ENCODE measurements at regions not wholly inside any gene's neighbourhood (a gene's known extent, or its start where the extent isn't known, plus 50 kb on each side); places are given as distances from the start of the nearest gene placed in this dataset.

DNA sequence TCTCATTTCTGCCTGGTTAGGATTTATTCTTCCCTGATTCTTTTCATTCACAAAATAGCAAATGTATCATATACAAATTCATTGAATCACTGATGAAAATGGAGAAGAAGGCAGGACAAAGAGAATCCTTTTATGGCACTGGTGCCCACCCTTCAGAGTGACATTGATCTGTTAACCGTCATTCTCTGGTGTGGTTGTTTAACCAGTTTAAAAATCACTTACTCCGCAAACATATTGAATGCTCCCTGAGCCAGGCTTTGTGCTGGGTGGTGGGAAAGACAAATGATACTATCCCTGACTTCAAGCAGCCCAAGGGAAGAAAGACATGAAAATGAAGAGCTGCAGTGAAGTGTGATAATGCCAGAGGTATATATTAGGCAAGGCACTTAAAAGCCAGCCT, 187.5 kb upstream of the SLC38A2 start:
- Histone ChIP-seq H3K4me1 (ENCODE audit: control insufficient read depth, insufficient read depth, low read length) (peaks cover 3% of the 10 kb centered on the region), H3K36me3 (ENCODE audit: control insufficient read depth, insufficient read depth, low read length) (no peaks in the 10 kb centered on the region), H3K9me3 (replicated peaks; ENCODE audit: control insufficient read depth, low read depth, low read length) (peaks cover 3% of the 10 kb centered on the region), H3K4me3 (ENCODE audit: low read length) (no peak overlapping the region), H3K27me3 (ENCODE audit: control insufficient read depth, insufficient read depth, low read length) (no peaks in the 10 kb centered on the region), H3K27ac (ENCODE audit: low read length) (no peak overlapping the region)
- WGBS (ENCODE audit: insufficient coverage), result no CpG with 5 or more reads among the region's 2 CpGs
- DNase-seq, result no peak

DNA sequence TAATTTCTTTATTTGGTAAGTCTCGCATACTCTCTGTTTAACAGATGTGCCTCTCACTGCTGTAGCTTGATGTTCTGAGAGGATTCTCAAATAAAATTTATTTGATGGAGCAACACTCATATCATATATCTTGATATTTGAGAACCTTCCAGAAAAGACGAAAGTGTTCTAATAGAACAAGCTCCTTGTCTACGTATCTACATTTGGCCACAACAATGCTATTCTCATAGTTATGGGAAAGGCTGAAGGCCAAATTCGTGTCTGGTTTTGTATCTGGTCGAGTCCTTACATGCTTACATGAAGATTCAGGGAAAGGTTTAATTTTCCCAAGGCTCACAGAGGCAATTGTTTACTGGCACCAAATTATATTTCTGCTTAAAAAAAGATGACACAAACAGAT, 186.7 kb upstream of the SLC38A2 start:
- H3K4me1 ChIP-seq (ENCODE audit: control insufficient read depth, insufficient read depth, low read length), result peaks cover 6% of the 10 kb centered on the region
- H3K4me3 ChIP-seq (ENCODE audit: low read length), result no peak overlapping the region
- H3K27ac ChIP-seq (ENCODE audit: low read length), result no peak overlapping the region
- H3K27me3 ChIP-seq (ENCODE audit: control insufficient read depth, insufficient read depth, low read length), result no peaks in the 10 kb centered on the region
- DNase-seq, result peak; percentile 91
- no peaks in the 10 kb centered on the region for H3K9me3 ChIP-seq (replicated peaks; ENCODE audit: control insufficient read depth, low read depth, low read length)
- H3K36me3 ChIP-seq (ENCODE audit: control insufficient read depth, insufficient read depth, low read length), result no peaks in the 10 kb centered on the region
- WGBS (ENCODE audit: insufficient coverage), result no CpG with 5 or more reads among the region's 5 CpGs

DNA sequence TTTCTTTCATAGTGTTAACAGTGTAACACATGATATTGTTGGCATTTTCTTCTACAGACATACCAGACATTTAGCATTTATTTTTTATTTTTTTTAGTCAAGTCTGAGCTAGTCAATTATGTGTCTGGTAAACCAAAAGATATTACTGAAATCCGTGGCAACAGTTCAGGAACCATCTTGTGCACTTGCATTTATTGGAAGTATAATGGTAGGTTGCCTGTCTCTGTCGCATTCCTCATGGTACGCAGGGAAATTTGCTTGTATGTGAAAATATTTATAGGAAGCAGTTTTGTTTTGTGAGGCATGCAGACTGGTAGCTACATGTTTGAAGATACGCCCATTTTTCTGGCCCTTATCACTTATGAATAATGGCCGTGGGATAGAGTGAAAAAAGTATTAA, 186.1 kb upstream of the SLC38A2 start:
- H3K9me3 ChIP-seq (replicated peaks; ENCODE audit: control insufficient read depth, low read depth, low read length), result no peaks in the 10 kb centered on the region
- peaks cover 6% of the 10 kb centered on the region for H3K4me1 ChIP-seq (ENCODE audit: control insufficient read depth, insufficient read depth, low read length)
- no peak overlapping the region for H3K27ac ChIP-seq (ENCODE audit: low read length)
- peak; percentile 65 for DNase-seq
- no peaks in the 10 kb centered on the region for H3K36me3 ChIP-seq (ENCODE audit: control insufficient read depth, insufficient read depth, low read length)
- no peaks in the 10 kb centered on the region for H3K27me3 ChIP-seq (ENCODE audit: control insufficient read depth, insufficient read depth, low read length)
- H3K4me3 ChIP-seq (ENCODE audit: low read length), result no peak overlapping the region
- 50% methylated on average over 1 of the region's 5 CpGs for WGBS (ENCODE audit: insufficient coverage)

DNA sequence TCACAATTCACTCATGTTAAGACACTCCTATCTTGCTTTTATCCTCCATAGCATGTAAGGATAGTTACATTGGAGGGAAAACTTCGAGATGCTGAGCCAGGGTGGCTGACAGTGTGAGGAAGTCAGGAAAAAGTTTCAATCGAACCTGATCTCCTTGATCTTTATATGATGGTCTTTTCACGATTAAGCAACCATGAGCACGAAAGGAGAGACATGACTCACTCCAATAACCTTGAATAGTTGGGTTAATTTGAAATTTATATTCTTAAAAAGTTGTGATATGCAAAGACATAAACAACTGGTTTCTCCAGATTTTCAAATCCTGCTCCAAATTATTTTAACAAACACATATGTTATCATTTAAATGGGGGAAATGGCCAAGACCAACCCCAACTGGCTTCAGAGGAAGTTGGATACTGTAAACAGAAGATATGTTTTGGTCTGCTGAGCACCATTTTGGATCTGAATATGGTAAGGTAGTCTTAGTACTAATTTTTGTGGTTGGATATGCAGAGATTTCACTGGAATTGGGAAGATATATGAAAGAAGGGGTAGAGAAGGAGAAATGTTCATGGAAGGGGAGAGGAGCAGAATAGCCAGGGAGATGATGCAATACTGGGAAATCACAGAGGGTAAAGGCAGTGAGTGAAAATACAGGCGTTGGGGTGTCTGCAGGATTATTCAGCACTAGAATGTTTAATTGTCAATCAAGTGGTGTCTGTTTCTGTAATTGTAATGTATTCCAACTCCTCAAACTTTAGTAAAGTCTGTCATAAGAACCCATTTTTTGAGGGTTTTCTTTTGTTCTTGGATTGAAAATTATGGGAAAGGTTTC, 185.2 kb upstream of the SLC38A2 start:
- WGBS (ENCODE audit: insufficient coverage), result no CpG with 5 or more reads among the region's 5 CpGs
- H3K36me3 ChIP-seq (ENCODE audit: control insufficient read depth, insufficient read depth, low read length), result no peaks in the 10 kb centered on the region
- no peaks in the 10 kb centered on the region for H3K27me3 ChIP-seq (ENCODE audit: control insufficient read depth, insufficient read depth, low read length)
- no peaks in the 10 kb centered on the region for H3K9me3 ChIP-seq (replicated peaks; ENCODE audit: control insufficient read depth, low read depth, low read length)
- no peak overlapping the region for H3K27ac ChIP-seq (ENCODE audit: low read length)
- H3K4me1 ChIP-seq (ENCODE audit: control insufficient read depth, insufficient read depth, low read length), result peaks cover 8% of the 10 kb centered on the region
- no peak for DNase-seq
- H3K4me3 ChIP-seq (ENCODE audit: low read length), result no peak overlapping the region

DNA sequence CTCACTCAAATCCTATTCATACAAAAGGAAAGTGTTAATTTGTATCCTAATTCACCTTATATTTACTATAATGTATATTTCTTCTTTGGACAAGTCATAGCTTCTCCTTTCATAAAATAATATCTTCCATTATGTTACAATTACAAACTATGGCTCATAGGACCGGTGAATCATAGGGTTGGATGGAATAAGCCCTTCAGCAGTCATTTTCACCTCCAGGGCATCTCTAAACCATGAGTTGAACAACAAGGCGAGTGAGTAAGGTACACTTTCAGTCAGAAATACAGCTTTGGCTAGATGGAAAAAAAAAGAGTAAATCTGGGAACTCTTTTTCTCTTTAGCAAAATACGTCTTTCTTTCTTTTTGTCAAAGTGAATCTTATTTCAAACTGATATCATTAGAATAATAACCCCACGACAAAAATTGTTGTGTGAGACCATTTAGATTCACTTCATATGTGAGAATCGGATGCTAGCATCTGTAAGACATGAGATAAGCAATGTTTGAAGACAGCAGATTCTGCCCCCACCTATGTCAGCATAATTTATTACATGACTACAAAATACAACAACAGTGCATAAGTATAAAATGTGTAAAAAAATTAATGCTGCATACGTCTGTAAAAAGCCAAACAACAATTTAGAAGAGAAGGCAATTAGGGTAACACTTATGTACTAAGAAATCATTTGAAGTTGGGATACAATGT, 184.4 kb upstream of the SLC38A2 start:
- Histone ChIP-seq H3K36me3 (ENCODE audit: control insufficient read depth, insufficient read depth, low read length) (no peaks in the 10 kb centered on the region), H3K9me3 (replicated peaks; ENCODE audit: control insufficient read depth, low read depth, low read length) (no peaks in the 10 kb centered on the region), H3K27me3 (ENCODE audit: control insufficient read depth, insufficient read depth, low read length) (no peaks in the 10 kb centered on the region), H3K4me1 (ENCODE audit: control insufficient read depth, insufficient read depth, low read length) (peaks cover 8% of the 10 kb centered on the region), H3K4me3 (ENCODE audit: low read length) (no peak overlapping the region), H3K27ac (ENCODE audit: low read length) (no peak overlapping the region)
- no peak for DNase-seq
- WGBS (ENCODE audit: insufficient coverage), result no CpG with 5 or more reads among the region's 6 CpGs

DNA sequence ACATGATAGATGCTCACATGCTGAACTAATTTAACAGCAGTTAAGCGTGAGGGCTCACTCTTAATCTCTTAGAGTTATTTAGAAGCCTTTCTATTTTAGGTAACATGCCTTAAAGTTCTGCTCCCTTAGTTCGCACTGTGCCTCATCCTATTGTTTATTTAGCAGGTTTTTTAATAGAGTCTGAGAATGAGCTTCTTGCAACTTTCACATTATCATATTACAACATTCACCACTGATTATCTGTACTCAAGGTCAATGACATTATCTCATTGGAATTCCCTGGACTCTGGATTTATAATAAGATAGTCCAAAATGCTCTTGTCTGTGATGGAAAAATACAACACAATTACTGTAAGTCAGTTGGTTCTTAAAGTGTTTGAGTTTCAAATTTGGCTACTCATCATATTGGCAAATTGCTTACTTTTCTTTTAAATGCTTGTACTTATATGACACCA, 183.6 kb upstream of the SLC38A2 start:
- no CpG with 5 or more reads among the region's 2 CpGs for WGBS (ENCODE audit: insufficient coverage)
- Histone ChIP-seq H3K36me3 (ENCODE audit: control insufficient read depth, insufficient read depth, low read length) (no peaks in the 10 kb centered on the region), H3K9me3 (replicated peaks; ENCODE audit: control insufficient read depth, low read depth, low read length) (no peaks in the 10 kb centered on the region), H3K27me3 (ENCODE audit: control insufficient read depth, insufficient read depth, low read length) (no peaks in the 10 kb centered on the region), H3K4me1 (ENCODE audit: control insufficient read depth, insufficient read depth, low read length) (peaks cover 8% of the 10 kb centered on the region), H3K27ac (ENCODE audit: low read length) (peak overlapping the region; percentile 49), H3K4me3 (ENCODE audit: low read length) (no peak overlapping the region)
- DNase-seq, result peak; percentile 83

DNA sequence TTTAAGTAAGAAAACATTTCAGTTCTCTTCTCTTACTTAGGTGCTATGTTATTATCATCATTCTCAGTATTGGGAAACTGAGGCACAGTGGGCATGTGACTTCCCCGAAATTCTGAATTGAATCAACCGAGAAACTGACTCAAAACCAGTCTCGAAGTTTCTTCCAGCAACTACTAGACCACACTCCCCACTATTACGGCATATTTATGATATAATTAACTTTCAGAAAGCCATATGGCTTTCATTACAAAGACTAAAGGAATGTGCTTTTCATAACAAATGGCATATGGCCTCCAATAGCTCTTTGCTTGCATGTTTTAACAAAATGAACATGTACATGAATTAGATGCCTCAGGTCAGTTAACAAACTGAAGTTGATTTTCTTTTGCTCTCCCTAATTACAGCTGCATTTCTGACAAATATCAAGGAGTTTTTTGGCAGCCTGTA, 182.9 kb upstream of the SLC38A2 start:
- peak; percentile 76 for DNase-seq
- H3K27ac ChIP-seq (ENCODE audit: low read length), result peak overlapping the region; percentile 49
- no CpG with 5 or more reads among the region's 4 CpGs for WGBS (ENCODE audit: insufficient coverage)
- no peaks in the 10 kb centered on the region for H3K36me3 ChIP-seq (ENCODE audit: control insufficient read depth, insufficient read depth, low read length)
- peaks cover 8% of the 10 kb centered on the region for H3K4me1 ChIP-seq (ENCODE audit: control insufficient read depth, insufficient read depth, low read length)
- no peaks in the 10 kb centered on the region for H3K9me3 ChIP-seq (replicated peaks; ENCODE audit: control insufficient read depth, low read depth, low read length)
- H3K27me3 ChIP-seq (ENCODE audit: control insufficient read depth, insufficient read depth, low read length), result no peaks in the 10 kb centered on the region
- no peak overlapping the region for H3K4me3 ChIP-seq (ENCODE audit: low read length)

DNA sequence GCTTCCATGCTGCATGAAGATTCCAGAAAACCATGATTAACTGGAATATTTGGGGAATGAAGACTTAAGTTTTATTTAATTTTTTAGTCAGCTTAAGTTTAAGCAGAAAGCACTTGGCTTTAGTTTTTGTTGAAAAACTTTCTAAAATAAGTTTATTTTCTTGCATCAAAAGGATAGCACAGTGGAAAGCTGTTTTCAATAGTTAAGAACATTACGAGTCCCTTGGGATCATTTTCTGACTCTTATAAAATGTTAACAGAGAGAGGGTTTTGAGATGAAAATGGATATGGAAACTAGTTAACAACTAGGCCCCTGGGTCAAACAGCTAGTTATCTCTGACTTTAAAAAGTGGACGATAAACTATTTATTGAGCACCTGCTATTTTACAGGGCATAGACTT, 181.9 kb upstream of the SLC38A2 start:
- H3K27ac ChIP-seq (ENCODE audit: low read length), result no peak overlapping the region
- WGBS (ENCODE audit: insufficient coverage), result no CpG with 5 or more reads among the region's 2 CpGs

DNA sequence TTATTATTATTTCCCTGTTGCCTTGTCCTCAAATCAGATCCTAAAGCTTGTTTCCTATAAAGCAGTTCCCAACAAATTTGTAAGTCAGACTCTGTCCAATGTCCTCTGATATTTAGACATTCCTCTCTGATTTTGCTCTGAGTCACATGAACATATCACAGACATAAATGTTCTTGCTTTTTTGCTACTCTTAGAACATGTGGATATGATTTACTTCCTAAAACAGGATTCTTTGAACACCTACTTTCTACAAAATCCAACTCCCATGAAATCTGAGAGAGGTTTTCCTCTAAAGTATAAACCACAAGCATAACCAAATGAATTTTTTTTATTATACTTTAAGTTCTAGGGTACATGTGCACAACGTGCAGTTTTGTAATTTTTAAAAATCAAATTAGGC, 181.3 kb upstream of the SLC38A2 start:
- H3K4me3 ChIP-seq (ENCODE audit: low read length), result no peak overlapping the region
- H3K27ac ChIP-seq (ENCODE audit: low read length), result no peak overlapping the region
- peaks cover 8% of the 10 kb centered on the region for H3K4me1 ChIP-seq (ENCODE audit: control insufficient read depth, insufficient read depth, low read length)
- H3K9me3 ChIP-seq (replicated peaks; ENCODE audit: control insufficient read depth, low read depth, low read length), result no peaks in the 10 kb centered on the region
- no CpG with 5 or more reads among the region's 1 CpG for WGBS (ENCODE audit: insufficient coverage)
- DNase-seq, result peak; percentile 63
- no peaks in the 10 kb centered on the region for H3K36me3 ChIP-seq (ENCODE audit: control insufficient read depth, insufficient read depth, low read length)
- no peaks in the 10 kb centered on the region for H3K27me3 ChIP-seq (ENCODE audit: control insufficient read depth, insufficient read depth, low read length)

More for the DNA sequence above, 181.9 kb upstream of the SLC38A2 start:
- DNase-seq, result peak; percentile 77
- Histone ChIP-seq H3K36me3 (ENCODE audit: control insufficient read depth, insufficient read depth, low read length) (no peaks in the 10 kb centered on the region), H3K27me3 (ENCODE audit: control insufficient read depth, insufficient read depth, low read length) (no peaks in the 10 kb centered on the region), H3K4me3 (ENCODE audit: low read length) (no peak overlapping the region), H3K4me1 (ENCODE audit: control insufficient read depth, insufficient read depth, low read length) (peaks cover 8% of the 10 kb centered on the region), H3K9me3 (replicated peaks; ENCODE audit: control insufficient read depth, low read depth, low read length) (no peaks in the 10 kb centered on the region)

DNA sequence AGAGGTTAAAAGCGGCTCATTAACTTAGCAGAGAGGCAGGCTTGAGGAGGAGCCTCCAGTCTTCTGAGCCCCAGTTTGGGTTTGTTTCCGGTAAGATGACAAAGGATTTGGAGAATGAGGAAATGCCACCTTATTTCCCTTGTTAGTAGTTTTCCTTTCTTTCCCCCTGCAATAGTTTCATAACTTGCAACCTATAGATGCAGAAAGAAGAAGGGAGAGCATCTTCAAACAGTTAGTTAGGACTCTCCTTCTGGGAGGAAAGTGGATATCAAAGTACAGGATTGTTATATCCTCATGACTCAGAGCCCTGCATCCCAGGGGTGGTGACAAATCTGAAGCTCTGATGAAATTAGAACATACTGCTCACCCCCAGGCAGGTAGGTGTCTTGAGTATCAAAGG, 180.7 kb upstream of the SLC38A2 start:
- no peak overlapping the region for H3K27ac ChIP-seq (ENCODE audit: low read length)
- peaks cover 8% of the 10 kb centered on the region for H3K4me1 ChIP-seq (ENCODE audit: control insufficient read depth, insufficient read depth, low read length)
- H3K27me3 ChIP-seq (ENCODE audit: control insufficient read depth, insufficient read depth, low read length), result no peaks in the 10 kb centered on the region
- H3K36me3 ChIP-seq (ENCODE audit: control insufficient read depth, insufficient read depth, low read length), result no peaks in the 10 kb centered on the region
- H3K9me3 ChIP-seq (replicated peaks; ENCODE audit: control insufficient read depth, low read depth, low read length), result no peaks in the 10 kb centered on the region
- DNase-seq, result no peak
- no CpG with 5 or more reads among the region's 2 CpGs for WGBS (ENCODE audit: insufficient coverage)
- no peak overlapping the region for H3K4me3 ChIP-seq (ENCODE audit: low read length)
